Testis (tissue), 2 donors: ENCODE measurements at regions not wholly inside any gene's neighbourhood (a gene's known extent, or its start where the extent isn't known, plus 50 kb on each side); places are given as distances from the start of the nearest gene placed in this dataset.

Experiments used
- CTCF ChIP-seq, 3 experiments: fragments of 450-650 bp in 2 of 3; fragments of 200-600 bp in 1 of 3; sonication (generic) in 1 of 3; IDR thresholded peaks; one replicate each; pipeline ENCODE4 v1.5.1; 2016 to 2019; ENCODE audit warnings: antibody characterized with exemption in 3 of 3, mild to moderate bottlenecking in 2 of 3, moderate library complexity in 1 of 3
- POLR2A ChIP-seq: fragments of 450-650 bp; IDR thresholded peaks from one replicate; pipeline ENCODE4 v1.6.1; 2017; ENCODE audit warnings: antibody characterized with exemption, mild to moderate bottlenecking, moderate library complexity

- no peak for TF ChIP-seq CTCF (IDR thresholded peaks at IDR 0.05)
- TF ChIP-seq POLR2A = no peak
These were observed 183.1 kb upstream of the PSMD7 start for GRCh38 chr16:74113545-74113944.
